Keratinocyte (primary cell): ENCODE measurements at regions not wholly inside any gene's neighbourhood (a gene's known extent, or its start where the extent isn't known, plus 50 kb on each side); places are given as distances from the start of the nearest gene placed in this dataset.

ENCODE experiments used
- DNase-seq: peaks from one replicate; pipeline ENCODE4 v3.0.0-alpha.2; 2011; ENCODE audit warnings: low read depth, missing footprints, low spot score
- FAIRE-seq: peaks from 2 replicates; lab custom pipeline; 2011; peaks lifted over from hg19 to GRCh38; lab: Jason Lieb, UNC
- H2AFZ ChIP-seq: 2 replicates; pipeline ENCODE4 v1.6.0; 2012; ENCODE audit warnings: low read length, control low read depth, inconsistent platforms; ENCODE audit not compliant: control insufficient read depth
- H3K27ac ChIP-seq: 2 replicates; pipeline ENCODE4 v1.5.1; 2011; ENCODE audit warnings: low read length; ENCODE audit not compliant: control insufficient read depth, insufficient read depth
- H3K27me3 ChIP-seq: 3 replicates; pipeline ENCODE4 v1.6.0; 2011; ENCODE audit warnings: low read length; ENCODE audit not compliant: control insufficient read depth, insufficient read depth; ENCODE audit errors: extremely low read depth
- H3K36me3 ChIP-seq, 2 experiments: 2 replicates in 1 of 2; 3 replicates in 1 of 2; pipeline ENCODE4 v1.5.1; 2011; ENCODE audit warnings: low read length in 2 of 2, mild to moderate bottlenecking in 1 of 2; ENCODE audit not compliant: control insufficient read depth in 2 of 2, insufficient read depth in 2 of 2; ENCODE audit errors: extremely low read depth in 1 of 2
- H3K4me1 ChIP-seq: 3 replicates; pipeline ENCODE4 v1.5.1; 2011; ENCODE audit warnings: low read length; ENCODE audit not compliant: control insufficient read depth, insufficient read depth; ENCODE audit errors: extremely low read depth
- H3K4me2 ChIP-seq: 3 replicates; pipeline ENCODE4 v1.6.0; 2011; ENCODE audit warnings: low read depth, low read length; ENCODE audit not compliant: control insufficient read depth, insufficient read depth; ENCODE audit errors: extremely low read depth
- H3K4me3 ChIP-seq, 3 experiments: fragments of 200-600 bp in 1 of 3; sonication (generic) in 1 of 3; 2 replicates in 2 of 3; 3 replicates in 1 of 3; pipeline ENCODE4 v1.5.1; 2011 to 2016; ENCODE audit warnings: low read length in 3 of 3, mild to moderate bottlenecking in 3 of 3, control low read depth in 2 of 3, inconsistent platforms in 1 of 3, low read depth in 1 of 3, mixed read lengths in 1 of 3, mixed run types in 1 of 3, moderate library complexity in 1 of 3; ENCODE audit not compliant: control insufficient read depth in 2 of 3, insufficient read depth in 2 of 3; ENCODE audit errors: extremely low read depth in 1 of 3
- H3K79me2 ChIP-seq: 2 replicates; pipeline ENCODE4 v1.6.0; 2012; ENCODE audit warnings: low read length; ENCODE audit not compliant: control insufficient read depth, insufficient read depth
- H3K9ac ChIP-seq: 3 replicates; pipeline ENCODE4 v1.6.0; 2011; ENCODE audit warnings: low read length; ENCODE audit not compliant: control insufficient read depth, insufficient read depth; ENCODE audit errors: extremely low read depth
- H3K9me1 ChIP-seq: 3 replicates; pipeline ENCODE4 v1.6.0; 2011; ENCODE audit warnings: low read length; ENCODE audit not compliant: control insufficient read depth, insufficient read depth; ENCODE audit errors: extremely low read depth
- H3K9me3 ChIP-seq: 2 replicates; pipeline ENCODE4 v1.5.1; 2012; ENCODE audit warnings: low read depth, low read length; ENCODE audit not compliant: control insufficient read depth
- H4K20me1 ChIP-seq: 3 replicates; pipeline ENCODE4 v1.6.0; 2011; ENCODE audit warnings: low read length; ENCODE audit not compliant: control insufficient read depth, insufficient read depth; ENCODE audit errors: extremely low read depth
- EZH2 ChIP-seq: IDR thresholded peaks from one replicate; pipeline ENCODE4 v1.6.1; 2012; ENCODE audit warnings: inconsistent platforms, mild to moderate bottlenecking, low read length, moderate library complexity
- dilution Hi-C: fragments of 300-500 bp; cut with MboI; formaldehyde crosslinking; loops from one replicate; pipeline ENCODE4 v1.7.0; 2020; ENCODE audit warnings: low sequenced_read_pairs; ENCODE audit not compliant: extremely low pct_ligation_motif_present
- TF ChIP-seq, protein P1 (sequence below), 3 experiments: IDR thresholded peaks in 1 of 3; conservative IDR thresholded peaks in 1 of 3; optimal IDR thresholded peaks in 1 of 3; 2 replicates in 2 of 3; 3 replicates in 1 of 3; pipeline versions ENCODE3 to v1.5.1; 2011; ENCODE audit warnings: low read length in 3 of 3, mild to moderate bottlenecking in 3 of 3, moderate library complexity in 2 of 3, control low read depth in 1 of 3, inconsistent platforms in 1 of 3; ENCODE audit not compliant: insufficient read depth in 2 of 3; ENCODE audit errors: extremely low read depth in 1 of 3

DNA sequence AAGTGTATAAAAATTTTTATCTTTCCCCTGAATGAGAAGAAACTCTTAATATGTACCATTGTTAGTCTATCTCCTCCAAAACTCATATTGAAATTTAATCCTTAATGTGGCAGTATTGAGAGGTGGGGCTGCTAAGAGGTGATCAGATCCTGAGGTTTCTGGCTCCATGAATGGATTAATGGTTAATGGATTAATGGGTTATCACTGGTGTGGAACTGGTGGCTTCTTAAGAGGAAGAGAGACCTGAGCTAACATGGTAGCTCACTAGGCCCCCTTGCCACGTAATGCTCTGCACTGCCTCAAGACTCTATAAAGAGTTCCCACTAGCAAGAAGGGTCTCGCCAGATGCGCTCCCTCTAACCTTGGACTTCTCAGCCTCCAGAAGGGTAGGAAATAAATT, 70.6 kb upstream of the ZBTB18 start:
- H4K20me1 ChIP-seq = no peaks in the 10 kb centered on the region
- H3K4me2 ChIP-seq = no peak overlapping the region
- TF ChIP-seq, protein P1, sequence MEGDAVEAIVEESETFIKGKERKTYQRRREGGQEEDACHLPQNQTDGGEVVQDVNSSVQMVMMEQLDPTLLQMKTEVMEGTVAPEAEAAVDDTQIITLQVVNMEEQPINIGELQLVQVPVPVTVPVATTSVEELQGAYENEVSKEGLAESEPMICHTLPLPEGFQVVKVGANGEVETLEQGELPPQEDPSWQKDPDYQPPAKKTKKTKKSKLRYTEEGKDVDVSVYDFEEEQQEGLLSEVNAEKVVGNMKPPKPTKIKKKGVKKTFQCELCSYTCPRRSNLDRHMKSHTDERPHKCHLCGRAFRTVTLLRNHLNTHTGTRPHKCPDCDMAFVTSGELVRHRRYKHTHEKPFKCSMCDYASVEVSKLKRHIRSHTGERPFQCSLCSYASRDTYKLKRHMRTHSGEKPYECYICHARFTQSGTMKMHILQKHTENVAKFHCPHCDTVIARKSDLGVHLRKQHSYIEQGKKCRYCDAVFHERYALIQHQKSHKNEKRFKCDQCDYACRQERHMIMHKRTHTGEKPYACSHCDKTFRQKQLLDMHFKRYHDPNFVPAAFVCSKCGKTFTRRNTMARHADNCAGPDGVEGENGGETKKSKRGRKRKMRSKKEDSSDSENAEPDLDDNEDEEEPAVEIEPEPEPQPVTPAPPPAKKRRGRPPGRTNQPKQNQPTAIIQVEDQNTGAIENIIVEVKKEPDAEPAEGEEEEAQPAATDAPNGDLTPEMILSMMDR (optimal IDR thresholded peaks at IDR 0.05 in 1 of 3, IDR thresholded peaks at IDR 0.05 in 1 of 3, conservative IDR thresholded peaks at IDR 0.05 in 1 of 3; ENCODE audit: extremely low read depth in 1 of 3, insufficient read depth in 2 of 3, low read length in 3 of 3) = no peak
- no peak for TF ChIP-seq EZH2
- no peak overlapping the region for H3K27ac ChIP-seq
- dilution Hi-C loops = no loop called here
- no peaks in the 10 kb centered on the region for H3K4me1 ChIP-seq
- DNase-seq (no peak), FAIRE-seq (no peak)
- no peak overlapping the region for H3K4me3 ChIP-seq
- H3K36me3 ChIP-seq = no peaks in the 10 kb centered on the region
- no peak overlapping the region for H3K9ac ChIP-seq
- H3K79me2 ChIP-seq = no peaks in the 10 kb centered on the region
- no peaks in the 10 kb centered on the region for H3K27me3 ChIP-seq
- no peaks in the 10 kb centered on the region for H3K9me3 ChIP-seq
- no peak overlapping the region for H2AFZ ChIP-seq
- H3K9me1 ChIP-seq = no peaks in the 10 kb centered on the region

DNA sequence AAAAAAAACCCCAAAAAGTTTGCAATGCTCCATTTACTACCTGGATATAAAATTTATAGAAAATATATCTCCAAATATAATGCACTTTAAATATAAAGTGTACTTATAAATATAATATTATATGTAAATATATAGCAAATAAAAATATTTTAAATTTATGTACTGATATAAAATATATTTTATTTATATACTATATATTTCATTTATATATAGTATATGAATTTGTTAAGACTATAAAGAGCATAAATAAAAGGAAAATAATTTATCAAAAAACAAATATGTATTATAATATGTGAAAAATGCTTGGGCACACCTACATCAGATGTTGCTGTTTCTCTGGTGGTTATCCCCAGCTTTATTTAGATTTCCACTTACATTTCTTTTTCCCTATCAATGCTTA, 71.0 kb upstream of the ZBTB18 start:
- dilution Hi-C loops = no loop called here
- Histone ChIP-seq H3K9me3 (no peaks in the 10 kb centered on the region), H3K36me3 (no peaks in the 10 kb centered on the region), H3K4me3 (no peak overlapping the region), H2AFZ (no peak overlapping the region), H3K9ac (no peak overlapping the region), H3K9me1 (no peaks in the 10 kb centered on the region), H3K27ac (no peak overlapping the region), H3K4me2 (no peak overlapping the region), H3K27me3 (no peaks in the 10 kb centered on the region), H3K4me1 (no peaks in the 10 kb centered on the region), H3K79me2 (no peaks in the 10 kb centered on the region), H4K20me1 (no peaks in the 10 kb centered on the region)
- DNase-seq = no peak
- TF ChIP-seq, protein P1 (optimal IDR thresholded peaks at IDR 0.05 in 1 of 3, IDR thresholded peaks at IDR 0.05 in 1 of 3, conservative IDR thresholded peaks at IDR 0.05 in 1 of 3; ENCODE audit: extremely low read depth in 1 of 3, insufficient read depth in 2 of 3, low read length in 3 of 3) = no peak
- no peak for TF ChIP-seq EZH2
- FAIRE-seq = no peak
